ENCODE measurements at regions not wholly inside any gene's neighbourhood (a gene's known extent, or its start where the extent isn't known, plus 50 kb on each side); places are given as distances from the start of the nearest gene placed in this dataset.

- no peaks in the 10 kb centered on the region for H3K4me1 ChIP-seq
- DNase-seq = no peak
- no peak overlapping the region for H3K4me3 ChIP-seq
- no peak overlapping the region for H3K27ac ChIP-seq
- intact Hi-C loops (cut with DNase I; ENCODE audit: low total_unique reads) = no loop called here
- TF ChIP-seq CTCF (IDR thresholded peaks at IDR 0.05) = no peak
- no peaks in the 10 kb centered on the region for H3K36me3 ChIP-seq
- H3K9me3 ChIP-seq = no peaks in the 10 kb centered on the region
- H3K27me3 ChIP-seq = no peaks in the 10 kb centered on the region
These were observed 1433.9 kb upstream of the CADM2 start for GRCh38 chr3:83524901-83525300.

GRCh38 chr3:83559082-83559481, 1399.7 kb upstream of the CADM2 start:
- DNase-seq = no peak
- no peak for TF ChIP-seq CTCF (IDR thresholded peaks at IDR 0.05)
- intact Hi-C loops (cut with DNase I; ENCODE audit: low total_unique reads) = no loop called here
- no peaks in the 10 kb centered on the region for H3K36me3 ChIP-seq
- no peak overlapping the region for H3K27ac ChIP-seq
- no peaks in the 10 kb centered on the region for H3K27me3 ChIP-seq
- H3K4me3 ChIP-seq = no peak overlapping the region
- H3K9me3 ChIP-seq = no peaks in the 10 kb centered on the region
- no peaks in the 10 kb centered on the region for H3K4me1 ChIP-seq

- Histone ChIP-seq H3K36me3 (no peaks in the 10 kb centered on the region), H3K27ac (no peak overlapping the region), H3K27me3 (no peaks in the 10 kb centered on the region), H3K9me3 (no peaks in the 10 kb centered on the region), H3K4me3 (no peak overlapping the region), H3K4me1 (no peaks in the 10 kb centered on the region)
- DNase-seq = no peak
- intact Hi-C loops (cut with DNase I; ENCODE audit: low total_unique reads) = no loop called here
- no peak for TF ChIP-seq CTCF (IDR thresholded peaks at IDR 0.05)
These were observed 1390.9 kb upstream of the CADM2 start for GRCh38 chr3:83567935-83568334.

- no peaks in the 10 kb centered on the region for H3K9me3 ChIP-seq
- H3K27ac ChIP-seq = no peak overlapping the region
- intact Hi-C loops (cut with DNase I; ENCODE audit: low total_unique reads) = no loop called here
- no peaks in the 10 kb centered on the region for H3K36me3 ChIP-seq
- H3K27me3 ChIP-seq = no peaks in the 10 kb centered on the region
- no peaks in the 10 kb centered on the region for H3K4me1 ChIP-seq
- no peak for DNase-seq
- no peak overlapping the region for H3K4me3 ChIP-seq
- TF ChIP-seq CTCF (IDR thresholded peaks at IDR 0.05) = no peak
These were observed 1377.2 kb upstream of the CADM2 start for GRCh38 chr3:83581546-83581945.

GRCh38 chr3:83601704-83602103, 1357.1 kb upstream of the CADM2 start:
- TF ChIP-seq CTCF (IDR thresholded peaks at IDR 0.05) = no peak
- intact Hi-C loops (cut with DNase I; ENCODE audit: low total_unique reads) = no loop called here

GRCh38 chr3:83622526-83622925, 1336.3 kb upstream of the CADM2 start:
- no peak for TF ChIP-seq CTCF (IDR thresholded peaks at IDR 0.05)
- no peaks in the 10 kb centered on the region for H3K4me1 ChIP-seq
- intact Hi-C loops (cut with DNase I; ENCODE audit: low total_unique reads) = no loop called here
- no peak overlapping the region for H3K27ac ChIP-seq
- no peaks in the 10 kb centered on the region for H3K27me3 ChIP-seq
- H3K9me3 ChIP-seq = no peaks in the 10 kb centered on the region
- DNase-seq = no peak
- H3K36me3 ChIP-seq = no peaks in the 10 kb centered on the region
- H3K4me3 ChIP-seq = no peak overlapping the region

More at GRCh38 chr3:83601704-83602103, 1357.1 kb upstream of the CADM2 start:
- Histone ChIP-seq H3K4me3 (no peak overlapping the region), H3K4me1 (no peaks in the 10 kb centered on the region), H3K27me3 (no peaks in the 10 kb centered on the region), H3K9me3 (no peaks in the 10 kb centered on the region), H3K36me3 (no peaks in the 10 kb centered on the region), H3K27ac (no peak overlapping the region)
- DNase-seq = no peak
